Kidney (tissue), 13 donors: ENCODE measurements at regions not wholly inside any gene's neighbourhood (a gene's known extent, or its start where the extent isn't known, plus 50 kb on each side); places are given as distances from the start of the nearest gene placed in this dataset.

Experiments used
- DNase-seq, 5 donors: peaks; one replicate each; pipeline ENCODE4 v3.0.0-alpha.2; 2013 to 2020
- FAIRE-seq: peaks from 2 replicates; lab custom pipeline; 2012; peaks lifted over from hg19 to GRCh38; lab: Jason Lieb, UNC
- H3K27ac ChIP-seq, 2 donors: one replicate each; pipeline ENCODE4 v1.7.0; 2013; ENCODE audit warnings: low read depth in 2 of 2, low read length in 2 of 2, inconsistent platforms in 1 of 2
- H3K27me3 ChIP-seq: one replicate; pipeline ENCODE4 v1.7.1; 2013; ENCODE audit warnings: low read length, inconsistent platforms; ENCODE audit not compliant: control insufficient read depth, insufficient read depth
- H3K36me3 ChIP-seq, 3 donors: one replicate each; pipeline versions ENCODE4 v1.7.0 to v1.7.1; 2013; ENCODE audit warnings: low read length in 3 of 3, control low read depth in 1 of 3, inconsistent platforms in 1 of 3; ENCODE audit not compliant: insufficient read depth in 3 of 3, control insufficient read depth in 2 of 3
- H3K4me1 ChIP-seq, 3 donors: one replicate each; pipeline versions ENCODE4 v1.7.0 to v1.7.1; 2013; ENCODE audit warnings: low read length in 3 of 3, inconsistent platforms in 1 of 3, low read depth in 1 of 3; ENCODE audit not compliant: control insufficient read depth in 2 of 3, insufficient read depth in 2 of 3
- H3K4me3 ChIP-seq, 3 donors: one replicate each; pipeline versions ENCODE4 v1.7.0 to v1.8.1; 2013; ENCODE audit warnings: low read length in 3 of 3, control low read depth in 1 of 3, inconsistent platforms in 1 of 3
- H3K9ac ChIP-seq, 3 donors: one replicate each; pipeline versions ENCODE4 v1.7.0 to v1.7.1; 2013; ENCODE audit warnings: low read length in 3 of 3, control low read depth in 1 of 3, inconsistent platforms in 1 of 3
- H3K9me3 ChIP-seq, 3 donors: one replicate each; pipeline versions ENCODE4 v1.7.0 to v1.7.1; 2013; ENCODE audit warnings: low read length in 3 of 3, control low read depth in 1 of 3, inconsistent platforms in 1 of 3; ENCODE audit not compliant: control insufficient read depth in 2 of 3, insufficient read depth in 1 of 3
- CTCF ChIP-seq: IDR thresholded peaks from 3 replicates; pipeline ENCODE4 v1.5.1; 2012; ENCODE audit warnings: mild to moderate bottlenecking, moderate library complexity, borderline replicate concordance; ENCODE audit not compliant: insufficient read depth; ENCODE audit errors: extremely low read depth
- intact Hi-C: fragments of 100-400 bp; cut with DNase I; formaldehyde crosslinking; loops from one replicate; pipeline ENCODE4 v1.11.1; 2022
- donor health status: control.
- donor health status: control.
- donor health status: control.
- donor health status: control.
- donor health status: control.
- donor health status: DM: yes; HTN: yes; CAD: no.
- donor health status: Normal renal cell carcinoma (clear cell type).

- Histone ChIP-seq H3K36me3 (no peaks in the 10 kb centered on the region), H3K4me1 (peaks cover 0 to 9% (median 0%) of the 10 kb centered on the region in 3 donors), H3K9ac (no peak overlapping the region), H3K27ac (no peak overlapping the region), H3K9me3 (no peaks in the 10 kb centered on the region), H3K27me3 (no peaks in the 10 kb centered on the region), H3K4me3 (peak overlapping the region in 1 of 3 donors; percentile 25)
- FAIRE-seq = no peak
- DNase-seq = peak; percentile 77 to 93 (median 88)
- peak; percentile 77 for TF ChIP-seq CTCF
- intact Hi-C loops = no loop called here
These were observed 59.2 kb upstream of the MYL10 start for GRCh38 chr7:101688183-101688831.

GRCh38 chr7:101688995-101689907 lies 60.2 kb upstream of the MYL10 start:
- DNase-seq (no peak), FAIRE-seq (no peak)
- Histone ChIP-seq H3K4me3 (no peak overlapping the region), H3K27me3 (no peaks in the 10 kb centered on the region), H3K36me3 (no peaks in the 10 kb centered on the region), H3K4me1 (peaks cover 0 to 9% (median 0%) of the 10 kb centered on the region in 3 donors), H3K9me3 (no peaks in the 10 kb centered on the region), H3K27ac (no peak overlapping the region), H3K9ac (no peak overlapping the region)
- intact Hi-C loops = no loop called here
- TF ChIP-seq CTCF = no peak

GRCh38 chr7:101690061-101690460 lies 61.0 kb upstream of the MYL10 start:
- H3K4me1 ChIP-seq = peaks cover 0 to 9% (median 0%) of the 10 kb centered on the region in 3 donors
- H3K4me3 ChIP-seq = no peak overlapping the region
- DNase-seq (peak in 2 of 5 donors; percentile 45 to 58), FAIRE-seq (no peak)
- no peak overlapping the region for H3K27ac ChIP-seq
- intact Hi-C loops = no loop called here
- no peak for TF ChIP-seq CTCF
- no peaks in the 10 kb centered on the region for H3K9me3 ChIP-seq
- no peak overlapping the region for H3K9ac ChIP-seq
- H3K36me3 ChIP-seq = no peaks in the 10 kb centered on the region
- H3K27me3 ChIP-seq = no peaks in the 10 kb centered on the region
